CD14-positive monocyte (primary cell): ENCODE measurements at regions not wholly inside any gene's neighbourhood (a gene's known extent, or its start where the extent isn't known, plus 50 kb on each side); places are given as distances from the start of the nearest gene placed in this dataset.

Experiments used
- DNase-seq, 3 donors: peaks; one replicate each; pipeline ENCODE4 v3.0.0-alpha.2; 2011 to 2022
- H2AFZ ChIP-seq: 2 replicates; pipeline ENCODE4 v1.6.0; 2012; ENCODE audit warnings: mild to moderate bottlenecking, low read depth, low read length, inconsistent platforms; ENCODE audit not compliant: insufficient read depth, poor library complexity, severe bottlenecking
- H3K27ac ChIP-seq, 2 donors: 1 replicate in 1 of 2; 2 replicates in 1 of 2; pipeline ENCODE4 v1.5.1; 2012 to 2013; ENCODE audit warnings: low read length in 2 of 2, control low read depth in 1 of 2, inconsistent platforms in 1 of 2, low read depth in 1 of 2, mild to moderate bottlenecking in 1 of 2
- H3K27me3 ChIP-seq, 2 donors: one replicate each; pipeline versions ENCODE4 v1.6.0 to v1.6.1; 2011 to 2013; ENCODE audit warnings: low read length in 2 of 2; ENCODE audit not compliant: control insufficient read depth in 2 of 2, insufficient read depth in 2 of 2
- H3K36me3 ChIP-seq, 2 donors: replicated peaks in 1 of 2; 1 replicate in 1 of 2; 2 replicates in 1 of 2; pipeline versions ENCODE4 v1.5.1 to v1.6.1; 2012 to 2013; ENCODE audit warnings: low read length in 2 of 2, control low read depth in 1 of 2, inconsistent platforms in 1 of 2, mild to moderate bottlenecking in 1 of 2; ENCODE audit not compliant: insufficient read depth in 2 of 2, control insufficient read depth in 1 of 2
- H3K4me1 ChIP-seq, 2 donors: 1 replicate in 1 of 2; 2 replicates in 1 of 2; pipeline versions ENCODE4 v1.5.1 to v1.6.1; 2012 to 2013; ENCODE audit warnings: low read length in 2 of 2, control low read depth in 1 of 2, inconsistent platforms in 1 of 2, mild to moderate bottlenecking in 1 of 2, moderate library complexity in 1 of 2; ENCODE audit not compliant: insufficient read depth in 2 of 2, control insufficient read depth in 1 of 2
- H3K4me2 ChIP-seq: replicated peaks from 2 replicates; pipeline ENCODE3; 2012; ENCODE audit warnings: low read length, moderate library complexity, mild to moderate bottlenecking; ENCODE audit not compliant: poor library complexity, severe bottlenecking; ENCODE audit errors: extremely low read depth
- H3K4me3 ChIP-seq, 3 experiments: fragments of 200-600 bp in 1 of 3; sonication (generic) in 1 of 3; replicated peaks in 1 of 3; 1 replicate in 2 of 3; 2 replicates in 1 of 3; pipeline ENCODE4 v1.5.1; 2011 to 2013; ENCODE audit warnings: low read length in 3 of 3, mild to moderate bottlenecking in 3 of 3, control low read depth in 2 of 3, low read depth in 2 of 3, inconsistent platforms in 1 of 3, moderate library complexity in 1 of 3
- H3K79me2 ChIP-seq: 2 replicates; pipeline ENCODE4 v1.6.0; 2012; ENCODE audit warnings: mild to moderate bottlenecking, control low read depth, inconsistent platforms, low read length, moderate library complexity; ENCODE audit not compliant: insufficient read depth
- H3K9ac ChIP-seq: 2 replicates; pipeline ENCODE4 v1.6.0; 2017; ENCODE audit warnings: low read length, mild to moderate bottlenecking; ENCODE audit not compliant: insufficient read depth, poor library complexity, severe bottlenecking
- H3K9me3 ChIP-seq, 2 donors: replicated peaks in 1 of 2; 1 replicate in 1 of 2; 2 replicates in 1 of 2; pipeline versions ENCODE4 v1.5.1 to v1.6.1; 2012 to 2013; ENCODE audit warnings: low read length in 2 of 2, control low read depth in 1 of 2; ENCODE audit not compliant: control insufficient read depth in 1 of 2, insufficient read depth in 1 of 2
- H4K20me1 ChIP-seq: 2 replicates; pipeline ENCODE4 v1.6.0; 2012; ENCODE audit warnings: mild to moderate bottlenecking, low read length, control low read depth, moderate library complexity; ENCODE audit not compliant: insufficient read depth
- H3K27ac Mint-ChIP-seq, 7 donors: one replicate each; pipeline ENCODE4 v1.8.0; 2020; ENCODE audit warnings: mild to moderate bottlenecking in 7 of 7, mixed read lengths in 7 of 7, moderate library complexity in 6 of 7, inconsistent platforms in 2 of 7
- H3K27me3 Mint-ChIP-seq, 3 donors: one replicate each; pipeline ENCODE4 v1.8.0; 2021 to 2022; ENCODE audit warnings: low read depth in 3 of 3, mild to moderate bottlenecking in 3 of 3, mixed read lengths in 3 of 3, moderate library complexity in 3 of 3, inconsistent platforms in 1 of 3
- H3K36me3 Mint-ChIP-seq, 2 donors: one replicate each; pipeline ENCODE4 v1.8.0; 2020; ENCODE audit warnings: mixed read lengths in 2 of 2, inconsistent platforms in 1 of 2, mild to moderate bottlenecking in 1 of 2
- H3K4me1 Mint-ChIP-seq: one replicate; pipeline ENCODE4 v1.8.0; 2020; ENCODE audit warnings: mild to moderate bottlenecking, mixed read lengths
- H3K4me3 Mint-ChIP-seq, 2 donors: one replicate each; pipeline ENCODE4 v1.8.0; 2020; ENCODE audit warnings: mild to moderate bottlenecking in 2 of 2, mixed read lengths in 2 of 2, moderate library complexity in 1 of 2
- H3K9me3 Mint-ChIP-seq, 7 donors: one replicate each; pipeline ENCODE4 v1.8.0; 2020 to 2022; ENCODE audit warnings: mixed read lengths in 7 of 7, mild to moderate bottlenecking in 6 of 7, moderate library complexity in 6 of 7, inconsistent platforms in 2 of 7
- WGBS: methylation state at CpG from one replicate; pipeline ENCODE4 v1.1.5; 2013; ENCODE audit warnings: missing lambda C conversion rate; ENCODE audit not compliant: insufficient coverage; 5-methylcytosine and 5-hydroxymethylcytosine counted together
- intact Hi-C, 2 donors: fragments of 100-400 bp; cut with micrococcal nuclease; formaldehyde crosslinking; loops; one replicate each; pipeline versions ENCODE4 v1.15.0 to v1.15.1; 2023
- TF ChIP-seq, protein P1 (sequence below): fragments of 200-600 bp; IDR thresholded peaks from one replicate; pipeline ENCODE4 v1.8.0; 2022; ENCODE audit warnings: antibody characterized with exemption, mild to moderate bottlenecking

GRCh38 chr11:28463826-28464225 lies 355.6 kb downstream of the METTL15 start:
- Mint-ChIP-seq H3K4me1 (no peaks in the 10 kb centered on the region), H3K36me3 (no peaks in the 10 kb centered on the region), H3K27me3 (no peaks in the 10 kb centered on the region), H3K27ac (no peak overlapping the region), H3K4me3 (no peak overlapping the region), H3K9me3 (peaks cover 5 to 13% (median 7%) of the 10 kb centered on the region in 7 donors)
- H3K9me3 ChIP-seq, result peaks cover 11% of the 10 kb centered on the region in 2 donors
- no peak overlapping the region for H3K27ac ChIP-seq
- H3K4me1 ChIP-seq, result no peaks in the 10 kb centered on the region
- intact Hi-C loops, result no loop called here
- H3K36me3 ChIP-seq, result no peaks in the 10 kb centered on the region
- TF ChIP-seq, protein P1, sequence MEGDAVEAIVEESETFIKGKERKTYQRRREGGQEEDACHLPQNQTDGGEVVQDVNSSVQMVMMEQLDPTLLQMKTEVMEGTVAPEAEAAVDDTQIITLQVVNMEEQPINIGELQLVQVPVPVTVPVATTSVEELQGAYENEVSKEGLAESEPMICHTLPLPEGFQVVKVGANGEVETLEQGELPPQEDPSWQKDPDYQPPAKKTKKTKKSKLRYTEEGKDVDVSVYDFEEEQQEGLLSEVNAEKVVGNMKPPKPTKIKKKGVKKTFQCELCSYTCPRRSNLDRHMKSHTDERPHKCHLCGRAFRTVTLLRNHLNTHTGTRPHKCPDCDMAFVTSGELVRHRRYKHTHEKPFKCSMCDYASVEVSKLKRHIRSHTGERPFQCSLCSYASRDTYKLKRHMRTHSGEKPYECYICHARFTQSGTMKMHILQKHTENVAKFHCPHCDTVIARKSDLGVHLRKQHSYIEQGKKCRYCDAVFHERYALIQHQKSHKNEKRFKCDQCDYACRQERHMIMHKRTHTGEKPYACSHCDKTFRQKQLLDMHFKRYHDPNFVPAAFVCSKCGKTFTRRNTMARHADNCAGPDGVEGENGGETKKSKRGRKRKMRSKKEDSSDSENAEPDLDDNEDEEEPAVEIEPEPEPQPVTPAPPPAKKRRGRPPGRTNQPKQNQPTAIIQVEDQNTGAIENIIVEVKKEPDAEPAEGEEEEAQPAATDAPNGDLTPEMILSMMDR, result no peak
- H3K9ac ChIP-seq, result no peak overlapping the region
- no CpG with 5 or more reads among the region's 4 CpGs for WGBS
- no peaks in the 10 kb centered on the region for H3K79me2 ChIP-seq
- no peak overlapping the region for H2AFZ ChIP-seq
- no peaks in the 10 kb centered on the region for H4K20me1 ChIP-seq
- no peaks in the 10 kb centered on the region for H3K27me3 ChIP-seq
- no peak overlapping the region for H3K4me2 ChIP-seq
- DNase-seq, result no peak
- no peak overlapping the region for H3K4me3 ChIP-seq

DNA sequence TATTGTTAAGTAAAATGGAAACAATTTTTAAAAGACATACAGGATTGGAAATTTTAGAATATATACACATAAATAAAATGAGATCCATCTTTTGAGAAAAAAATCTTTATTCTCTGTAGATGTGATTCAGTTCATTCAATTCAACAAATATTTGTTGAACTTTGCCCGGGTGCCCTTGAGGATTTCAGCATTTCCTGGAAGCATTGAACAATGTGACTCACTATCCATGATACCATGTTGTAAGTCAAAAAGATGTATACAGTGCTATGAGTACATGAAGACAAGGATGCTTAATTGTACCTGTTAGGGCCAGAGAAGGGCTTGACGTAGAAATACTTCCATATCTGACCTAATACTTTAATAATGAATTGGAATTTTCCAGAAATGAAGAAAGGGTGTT lies 353.7 kb downstream of the METTL15 start:
- no CpG with 5 or more reads among the region's 2 CpGs for WGBS

More for the DNA sequence above, 353.7 kb downstream of the METTL15 start:
- TF ChIP-seq, protein P1, result no peak
- Histone ChIP-seq H3K27ac (no peak overlapping the region), H4K20me1 (no peaks in the 10 kb centered on the region), H3K9ac (no peak overlapping the region), H3K4me1 (no peaks in the 10 kb centered on the region), H3K27me3 (no peaks in the 10 kb centered on the region), H3K79me2 (no peaks in the 10 kb centered on the region), H3K9me3 (peaks cover 6 to 10% of the 10 kb centered on the region in 2 donors), H2AFZ (no peak overlapping the region), H3K36me3 (no peaks in the 10 kb centered on the region), H3K4me3 (no peak overlapping the region), H3K4me2 (no peak overlapping the region)
- peaks cover under 1 to 9% (median 4%) of the 10 kb centered on the region in 7 donors for H3K9me3 Mint-ChIP-seq
- no peak for DNase-seq
- H3K4me3 Mint-ChIP-seq, result no peak overlapping the region
- no peaks in the 10 kb centered on the region for H3K27me3 Mint-ChIP-seq
- no peak overlapping the region for H3K27ac Mint-ChIP-seq
- H3K36me3 Mint-ChIP-seq, result no peaks in the 10 kb centered on the region
- intact Hi-C loops, result no loop called here
- H3K4me1 Mint-ChIP-seq, result no peaks in the 10 kb centered on the region
